Stimulated activated CD4-positive, alpha-beta T cell treated with anti-CD3 and anti-CD28 coated beads, Interleukin-15, amount 100 ng/mL, for 48 hours (primary cell): ENCODE measurements at regions not wholly inside any gene's neighbourhood (a gene's known extent, or its start where the extent isn't known, plus 50 kb on each side); places are given as distances from the start of the nearest gene placed in this dataset.

Source experiments
- DNase-seq, 2 donors: peaks; one replicate each; pipeline ENCODE4 v3.0.0-alpha.2; 2020; ENCODE audit warnings: low read depth in 2 of 2

DNA sequence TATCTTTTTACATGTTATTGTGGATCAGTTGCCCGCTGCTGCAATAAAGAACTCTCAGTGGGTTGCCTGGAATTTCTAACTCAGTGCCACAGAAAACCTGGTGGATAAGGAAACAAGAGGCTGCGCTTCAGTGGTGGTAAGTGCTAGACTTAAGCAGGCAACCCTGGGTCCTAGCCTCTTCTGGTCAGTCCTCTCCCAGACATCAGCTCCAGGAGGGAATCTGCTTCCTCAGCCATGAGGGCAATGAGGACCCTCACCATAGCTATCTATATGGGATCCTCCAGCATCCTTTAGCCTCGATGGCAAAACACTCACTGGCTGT, 490.7 kb upstream of the SULF2 start:
- no peak for DNase-seq

DNA sequence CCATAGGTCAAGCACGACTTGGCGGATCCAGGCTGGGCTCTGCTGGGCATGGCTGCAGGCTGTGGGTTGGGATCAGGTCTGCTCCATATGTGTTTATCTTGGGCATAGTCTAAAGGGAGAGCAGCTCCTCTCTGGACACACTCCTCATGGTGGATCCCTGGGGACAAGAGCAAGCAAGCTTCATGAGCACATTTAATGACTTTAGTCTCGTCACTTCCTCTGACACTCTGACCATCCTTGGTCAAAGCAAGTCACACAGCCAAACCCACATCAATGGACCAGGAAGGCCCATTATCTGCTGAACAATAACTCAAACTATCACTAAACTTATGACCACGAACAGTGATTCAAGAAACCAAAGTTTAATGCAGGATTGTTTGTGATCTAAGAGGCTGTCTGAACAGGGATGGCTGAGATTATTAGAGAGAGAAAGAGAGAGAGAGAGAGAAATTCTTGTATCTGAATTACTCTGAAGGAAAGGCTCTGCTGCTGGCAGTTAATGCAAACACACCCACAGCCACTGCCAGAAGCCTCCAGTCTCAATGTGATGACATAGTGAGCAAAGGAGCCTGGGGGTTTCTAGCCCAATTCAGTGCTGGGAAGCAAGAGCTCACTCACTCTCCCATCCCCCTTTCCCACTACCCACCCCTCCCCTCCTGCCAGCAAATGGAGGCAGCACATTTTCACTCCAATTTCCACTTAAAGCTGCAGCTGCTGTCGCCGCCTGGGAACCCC, 490.2 kb upstream of the SULF2 start:
- no peak for DNase-seq

DNA sequence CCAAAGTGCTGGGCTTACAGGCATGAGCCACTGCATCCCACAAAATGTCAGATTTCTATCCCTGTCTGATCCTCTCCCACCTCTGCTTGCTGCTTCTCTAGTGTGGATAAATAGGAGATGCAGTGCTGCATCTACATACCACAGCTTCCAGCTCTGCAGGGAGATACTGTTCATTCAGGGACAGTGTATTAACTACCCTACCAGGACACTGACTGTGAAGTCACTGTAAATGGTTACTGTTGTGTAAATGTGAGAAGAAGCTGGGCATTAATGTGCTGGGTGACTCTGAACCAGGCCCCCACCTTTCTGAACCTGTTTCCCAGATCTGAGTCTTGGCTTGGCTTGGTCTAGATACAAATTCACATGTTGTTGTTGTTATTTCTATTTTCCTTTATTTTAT, 488.6 kb upstream of the SULF2 start:
- DNase-seq, result no peak

DNA sequence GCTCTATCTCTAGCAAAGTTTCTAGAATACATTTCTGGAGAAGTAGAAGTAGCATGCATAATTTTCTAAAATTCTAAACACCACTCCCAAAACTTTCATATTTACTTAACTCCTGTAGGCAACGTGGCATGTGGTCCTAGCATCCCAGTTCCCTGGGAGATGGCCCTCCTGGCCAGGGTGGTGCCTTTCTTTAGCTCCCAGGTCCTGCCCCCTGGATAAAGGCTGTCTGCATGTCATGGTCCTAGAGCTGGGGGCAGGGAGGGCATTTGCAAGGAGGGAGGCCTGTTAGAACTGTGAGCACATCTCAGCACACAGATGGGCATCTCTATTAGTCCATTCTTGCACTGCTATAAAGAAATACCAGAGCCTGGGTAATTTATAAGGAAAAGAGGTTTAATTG, 485.6 kb upstream of the SULF2 start:
- DNase-seq, result no peak

DNA sequence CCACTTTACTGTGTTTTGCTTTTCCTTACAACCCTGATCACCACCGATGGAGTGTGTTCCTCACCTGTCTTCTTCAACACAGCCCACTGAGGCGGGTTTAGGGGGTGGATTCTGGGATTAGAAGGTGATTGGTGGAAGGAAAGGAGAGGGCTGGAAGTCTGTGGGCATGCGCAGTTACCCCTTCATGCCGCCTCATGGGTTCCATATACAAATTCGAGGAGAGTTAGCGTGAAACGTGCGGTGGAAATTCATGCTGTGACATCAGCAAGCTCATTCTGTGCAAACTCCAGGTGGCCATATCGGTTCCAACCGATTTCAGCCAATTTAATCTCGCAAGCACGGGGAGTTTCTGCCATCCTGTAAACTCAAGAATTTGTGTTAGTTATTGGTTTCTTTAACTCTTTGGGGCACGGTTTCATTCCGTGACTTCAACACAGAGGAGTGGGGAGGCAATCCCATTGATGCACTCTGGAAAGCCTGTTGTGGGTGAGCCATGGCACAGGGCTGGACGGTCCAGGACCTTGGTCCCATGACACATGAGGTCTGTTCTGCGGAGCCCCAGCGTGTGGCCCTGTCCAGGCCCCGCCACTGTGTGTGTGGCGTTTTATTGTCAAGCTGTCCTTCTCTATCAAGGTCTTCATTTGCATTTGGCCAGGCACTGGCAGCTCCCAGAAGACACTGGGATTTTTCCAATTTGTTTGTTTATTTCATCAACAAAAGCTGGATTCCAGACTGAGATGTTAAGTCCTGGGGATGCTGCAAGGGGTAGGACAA, 482.8 kb upstream of the SULF2 start:
- no peak for DNase-seq

DNA sequence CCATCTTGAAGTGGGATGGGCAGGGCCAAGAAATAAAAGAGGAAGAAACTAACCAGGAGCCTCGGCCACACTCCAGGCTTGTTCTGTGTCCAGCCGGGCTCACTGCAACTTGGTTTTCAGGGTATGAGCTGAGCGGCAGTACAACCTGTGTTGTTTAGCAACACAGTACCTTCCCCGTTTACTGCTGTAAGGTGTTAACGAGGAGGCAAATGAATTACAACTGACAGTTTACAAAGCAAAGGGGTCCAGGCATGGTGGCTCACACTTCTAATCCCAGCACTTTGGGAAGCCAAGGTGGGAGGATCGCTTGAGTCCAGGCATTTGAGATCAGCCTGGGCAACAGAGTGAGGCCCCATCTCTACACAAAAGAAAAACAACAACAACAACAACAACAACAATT, 481.3 kb upstream of the SULF2 start:
- no peak for DNase-seq

DNA sequence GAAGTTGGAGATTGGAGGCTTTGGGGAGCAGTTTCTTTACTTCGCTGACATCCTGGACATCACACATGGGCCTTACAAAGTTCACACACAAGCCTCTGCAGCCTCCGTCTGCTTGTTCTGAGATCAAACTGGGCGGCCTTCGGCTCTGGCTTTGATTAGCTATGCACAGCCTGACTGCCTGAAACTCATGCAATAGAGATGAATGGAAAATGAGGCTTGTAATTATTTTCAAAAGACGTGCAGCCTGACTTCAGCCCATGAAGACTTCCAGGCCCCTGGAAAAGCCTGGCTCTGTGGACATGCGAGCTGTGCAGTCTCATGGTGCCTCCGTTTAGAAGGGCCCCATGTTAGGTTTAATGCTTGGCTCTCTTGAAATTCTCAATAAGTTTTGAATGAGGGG, 480.5 kb upstream of the SULF2 start:
- DNase-seq, result no peak

DNA sequence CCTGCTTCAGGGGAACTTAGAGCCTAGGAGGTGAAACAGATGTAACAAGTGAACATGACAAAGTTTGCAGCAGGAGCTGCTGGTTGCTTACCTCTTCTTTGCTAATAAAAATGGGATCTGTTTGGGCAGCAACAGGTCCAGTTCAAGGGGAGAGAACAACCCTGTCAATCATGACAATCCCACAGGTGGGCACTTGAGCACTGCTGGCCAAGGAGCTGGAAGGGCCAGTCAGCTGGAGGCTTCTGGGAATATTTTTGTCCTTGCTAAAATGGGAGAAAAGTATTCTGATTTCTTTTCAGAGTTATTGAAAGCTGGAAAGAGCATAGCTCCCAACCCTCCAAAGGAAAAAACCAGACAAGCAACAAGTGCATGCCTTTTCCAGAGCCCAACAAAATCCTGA, 477.7 kb upstream of the SULF2 start:
- no peak for DNase-seq

DNA sequence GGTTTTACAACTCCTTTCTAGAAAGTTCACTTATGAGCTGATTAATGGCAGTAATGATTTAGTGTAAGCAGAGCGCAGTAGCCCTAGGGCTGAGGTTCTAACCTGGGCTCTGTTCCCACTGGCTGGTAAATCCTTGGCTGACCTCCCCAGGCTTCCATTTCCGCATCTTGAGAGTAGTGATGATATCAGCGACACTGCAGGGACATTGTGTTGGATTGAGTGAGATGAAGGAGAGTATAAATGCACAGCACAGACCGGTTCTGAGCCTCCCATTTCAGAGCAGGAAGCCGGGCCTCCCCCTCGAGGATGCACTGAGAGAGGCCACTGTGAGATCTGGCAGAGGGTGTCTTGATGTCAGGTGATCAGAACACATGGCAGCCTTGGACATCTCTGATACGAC, 477.2 kb upstream of the SULF2 start:
- DNase-seq, result no peak

DNA sequence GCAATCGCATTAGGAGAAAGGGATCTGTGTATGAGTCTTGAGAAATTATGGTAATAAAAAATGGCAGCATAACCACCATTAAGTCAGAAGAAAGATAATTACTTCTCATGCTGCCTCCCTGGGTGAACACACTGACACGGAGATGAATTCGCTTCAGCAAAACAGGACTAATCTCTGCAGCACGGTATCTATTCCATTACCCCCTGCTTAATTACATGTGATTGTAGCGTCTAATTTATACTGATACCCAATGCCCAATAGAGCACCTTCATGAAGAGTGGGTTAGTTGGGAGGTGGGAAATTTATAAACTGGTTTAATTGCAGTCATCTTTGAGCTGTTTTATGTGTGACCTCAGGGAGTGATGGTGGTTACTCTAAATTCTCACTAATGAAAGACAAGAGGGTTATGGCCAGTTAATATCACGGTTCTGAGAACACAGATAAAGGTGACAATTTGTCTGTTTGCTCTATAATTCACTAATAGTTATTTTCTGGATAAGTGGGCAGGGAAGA, 476.2 kb upstream of the SULF2 start:
- DNase-seq, result no peak

DNA sequence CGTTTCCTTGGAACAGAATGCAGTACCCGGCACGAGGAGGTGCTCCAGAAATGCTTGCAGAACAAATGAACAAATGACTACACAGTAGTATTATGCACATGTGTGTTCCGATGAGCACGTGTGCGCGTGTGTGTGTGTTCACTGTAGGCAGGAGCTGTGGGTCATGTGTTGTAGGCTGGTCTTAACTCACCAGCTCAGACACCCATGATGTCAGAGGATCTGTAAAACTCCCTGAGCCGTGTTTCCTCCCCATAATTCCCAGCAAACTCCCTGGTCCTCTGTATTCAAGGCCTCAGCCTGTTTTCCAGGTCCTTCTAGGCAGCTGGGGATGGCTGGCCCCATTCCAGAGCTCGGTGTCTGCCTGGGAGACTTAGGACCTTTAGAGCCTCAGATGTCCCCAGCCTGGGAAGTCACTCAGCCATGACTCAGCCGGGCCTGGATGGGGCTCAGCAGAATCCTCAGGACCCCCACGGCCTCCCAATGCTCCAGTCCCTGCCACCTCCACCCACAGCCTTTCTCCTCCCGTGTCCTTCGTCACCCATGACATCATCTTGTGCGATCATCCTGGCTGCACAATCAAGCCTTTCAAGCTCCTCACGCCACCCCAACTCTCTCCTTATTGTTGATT, 475.0 kb upstream of the SULF2 start:
- DNase-seq, result no peak

DNA sequence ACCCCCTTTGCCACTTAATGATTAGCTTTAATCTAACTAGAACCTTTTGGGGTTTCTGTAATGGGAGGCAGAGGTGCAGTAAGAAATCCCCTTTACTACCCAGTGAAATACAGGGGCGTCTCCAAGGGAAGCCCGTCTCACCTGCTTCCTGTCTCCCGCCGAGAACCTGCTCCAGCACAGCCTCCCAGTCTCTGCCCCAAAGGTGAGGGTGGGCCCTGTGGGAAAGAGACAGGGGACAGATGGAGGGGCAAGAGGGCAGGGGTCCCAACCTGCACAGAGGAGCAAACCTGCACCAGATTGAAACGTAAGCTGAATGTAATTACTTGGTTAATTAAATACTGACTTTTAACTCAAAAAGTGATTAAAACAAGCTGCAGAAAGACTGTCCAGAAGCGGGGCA, 474.2 kb upstream of the SULF2 start:
- no peak for DNase-seq

DNA sequence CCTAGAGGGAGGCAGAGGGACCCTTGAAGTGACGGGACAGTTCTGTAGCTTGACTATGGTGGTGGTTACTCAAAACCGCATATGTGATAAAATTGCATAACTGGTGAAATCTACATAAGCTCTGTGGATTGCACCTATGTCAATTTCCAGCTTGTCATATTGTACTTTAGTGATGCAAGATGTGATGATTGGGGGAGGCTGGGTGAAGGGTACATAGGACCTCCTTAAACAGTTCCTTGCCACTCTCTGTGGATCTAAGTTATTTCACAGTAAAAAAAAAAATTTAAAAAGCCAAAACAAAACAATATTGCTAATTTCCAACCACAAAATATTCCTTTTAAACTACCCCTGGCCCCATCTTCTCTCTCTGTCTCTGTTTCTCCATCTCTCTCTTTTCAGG, 472.6 kb upstream of the SULF2 start:
- DNase-seq, result no peak

DNA sequence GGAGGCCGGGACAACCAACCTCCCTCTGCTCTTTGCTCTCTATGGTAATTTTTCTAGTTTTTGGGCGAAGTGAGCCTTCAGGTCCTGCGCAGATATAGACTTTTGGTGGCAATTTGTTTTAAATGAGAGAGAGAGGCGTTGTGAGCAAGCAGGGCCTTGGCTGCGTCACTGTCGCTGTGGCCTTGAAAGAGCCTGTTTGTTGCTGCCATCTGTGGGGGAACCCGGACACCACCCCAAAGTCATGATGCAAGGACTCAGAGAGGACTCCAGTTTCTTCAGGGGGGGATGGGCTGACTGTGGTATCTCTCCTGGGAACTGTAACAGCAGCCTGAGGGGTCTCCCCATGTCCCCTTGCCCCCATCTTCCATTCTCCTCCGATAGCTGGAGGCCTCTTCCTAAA, 462.7 kb upstream of the SULF2 start:
- no peak for DNase-seq

DNA sequence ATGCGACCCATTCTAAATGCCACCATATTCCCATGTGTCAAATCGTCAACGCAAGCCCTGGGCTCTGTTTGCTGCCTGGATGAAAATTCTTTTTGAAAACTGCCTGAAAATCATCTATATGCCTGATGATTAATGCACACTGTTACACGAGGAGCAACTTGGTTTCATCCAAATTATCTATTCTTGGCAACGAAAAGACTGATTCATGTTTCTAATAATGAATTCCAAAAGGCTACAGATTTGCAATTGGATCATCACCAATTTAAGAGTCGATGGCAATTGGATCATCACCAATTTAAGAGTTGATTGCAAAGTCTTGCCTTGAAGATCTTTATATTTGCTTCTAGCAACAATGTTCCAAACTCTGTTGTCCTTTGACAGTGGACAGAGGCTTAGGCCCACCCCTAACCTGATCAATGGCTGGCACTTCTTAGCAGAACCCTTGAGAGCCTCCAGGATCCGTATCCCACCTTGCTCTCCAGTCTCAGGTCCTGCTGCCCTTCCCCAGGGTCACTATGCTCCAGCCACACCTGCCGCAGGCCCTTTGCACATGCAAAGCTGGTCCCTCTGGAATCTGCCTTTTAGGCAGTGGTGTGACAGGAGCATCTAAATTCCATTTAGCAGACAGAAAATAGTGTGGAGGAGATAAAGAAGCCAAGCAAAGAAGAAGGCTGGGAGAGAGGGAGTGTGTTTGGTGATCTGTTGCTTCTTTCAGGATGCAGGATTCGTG, 460.9 kb upstream of the SULF2 start:
- DNase-seq, result no peak

DNA sequence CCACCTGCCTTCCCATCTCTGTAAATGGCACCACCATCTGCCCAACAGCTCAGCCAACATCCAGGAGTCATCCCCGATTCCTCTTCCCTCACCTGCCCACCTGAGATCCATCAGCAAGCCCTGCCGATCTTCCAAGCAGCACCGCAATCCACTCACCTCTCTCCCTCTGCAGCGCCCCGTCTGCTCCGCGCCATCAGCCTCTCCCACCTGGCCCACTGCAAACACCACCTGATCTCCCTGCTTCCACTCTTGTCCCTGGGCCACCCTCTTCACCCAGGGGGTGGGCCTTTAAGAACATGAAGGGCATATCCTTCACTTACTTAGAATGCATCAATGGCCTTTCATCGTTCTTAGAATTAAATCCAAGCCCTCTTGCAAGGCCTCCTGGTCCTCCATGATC, 457.3 kb upstream of the SULF2 start:
- DNase-seq, result no peak

DNA sequence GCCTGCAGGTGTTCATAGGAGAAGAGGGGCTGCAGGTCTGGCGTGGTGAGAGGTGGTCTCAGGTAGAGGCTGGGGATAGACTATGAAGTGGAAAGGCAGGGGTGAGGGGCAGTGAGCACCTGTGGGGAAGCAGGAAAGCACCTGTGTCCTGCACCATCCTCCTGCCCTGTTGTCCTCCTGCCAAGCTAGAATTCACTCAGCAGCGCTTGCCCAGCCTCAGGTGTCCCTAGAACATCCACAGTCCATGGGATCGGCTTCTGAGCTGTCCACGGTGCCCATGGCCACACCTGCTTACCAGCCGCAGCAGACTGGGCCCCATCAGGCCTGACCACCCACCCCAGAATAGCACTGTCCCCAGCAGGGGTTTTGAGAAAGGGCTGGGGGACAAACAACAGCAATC, 456.2 kb upstream of the SULF2 start:
- DNase-seq, result no peak

DNA sequence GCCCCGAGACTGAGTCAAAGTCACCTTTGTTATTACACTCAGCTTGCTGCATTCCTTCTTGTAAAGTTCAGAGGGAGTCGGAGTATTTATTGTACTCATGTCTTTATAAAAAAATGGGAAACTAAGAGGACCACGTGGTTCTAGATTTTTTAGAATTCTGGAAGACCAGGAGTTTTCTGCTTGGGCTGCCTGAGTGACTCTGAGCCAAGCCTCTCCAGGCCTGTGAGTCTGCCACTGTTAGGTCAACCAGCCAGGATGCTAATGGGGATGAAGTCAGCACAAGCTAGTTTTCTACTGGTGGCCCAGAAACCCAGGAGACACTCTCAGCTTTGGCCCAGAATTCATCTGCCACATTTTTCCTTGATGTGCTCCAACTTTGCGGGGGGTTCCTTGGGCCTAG, 453.5 kb upstream of the SULF2 start:
- no peak for DNase-seq

DNA sequence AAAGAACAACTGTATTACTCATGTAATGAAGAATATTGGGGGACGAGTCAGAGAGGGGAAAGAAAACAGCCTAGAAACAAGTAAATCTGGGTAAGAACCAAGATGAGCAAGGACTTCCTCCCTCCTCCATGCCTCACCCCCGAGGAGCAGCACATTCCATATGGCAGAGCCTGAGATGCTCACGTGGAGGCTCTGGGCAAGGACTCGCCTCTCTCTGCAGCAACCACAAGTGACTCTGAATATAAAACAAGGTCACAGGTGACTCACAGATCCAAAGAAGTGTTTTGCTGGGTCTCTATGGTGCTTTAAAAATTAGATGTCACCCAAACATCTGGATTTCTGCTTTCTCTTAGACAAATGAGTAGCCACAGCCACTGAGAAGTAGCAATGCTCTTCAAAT, 453.0 kb upstream of the SULF2 start:
- DNase-seq, result no peak

DNA sequence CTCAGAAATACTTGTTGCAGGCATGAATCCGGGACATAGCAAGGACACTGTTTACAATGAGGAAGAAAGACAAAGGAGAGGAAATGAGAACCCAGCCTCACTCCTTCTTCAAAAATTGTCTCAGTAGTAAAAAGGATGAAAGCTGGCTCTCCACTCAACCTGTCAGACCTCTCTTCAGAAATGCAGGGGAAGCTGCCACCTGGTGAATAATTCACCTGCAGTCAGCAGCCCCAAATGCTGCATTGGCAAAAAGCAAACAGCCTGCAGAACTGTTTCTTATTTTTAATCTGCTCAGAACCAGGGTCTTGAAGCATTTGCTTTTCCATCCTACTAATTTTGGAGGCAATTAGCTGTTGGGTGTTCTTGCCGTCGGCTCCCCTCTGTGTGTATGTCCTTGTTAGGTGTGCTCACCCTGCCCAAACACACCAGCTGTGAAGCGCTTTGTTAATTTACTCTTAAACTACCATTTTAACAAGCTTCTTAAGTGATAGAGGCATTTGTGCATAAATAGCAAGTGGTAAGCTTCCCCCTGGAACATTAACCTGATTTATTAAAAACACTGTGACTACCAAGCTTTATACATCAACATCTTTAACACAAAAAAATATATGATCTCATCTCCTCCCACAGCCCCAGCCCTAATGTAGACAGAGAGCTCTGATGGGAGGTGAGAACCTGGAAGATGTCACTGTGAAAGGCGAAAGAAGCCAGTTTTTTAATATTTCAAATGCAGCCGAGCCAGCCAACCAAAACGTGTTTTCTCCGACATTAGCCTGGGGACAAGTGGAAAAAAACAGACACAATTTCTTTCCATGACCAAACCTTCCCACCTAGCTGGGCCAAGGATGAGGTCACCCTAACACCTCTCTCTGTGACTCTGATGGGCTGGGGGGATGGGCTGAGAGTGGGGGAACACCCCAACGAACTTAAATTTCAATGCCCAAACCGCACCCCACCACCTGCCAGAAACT, 451.0 kb upstream of the SULF2 start:
- DNase-seq, result no peak

DNA sequence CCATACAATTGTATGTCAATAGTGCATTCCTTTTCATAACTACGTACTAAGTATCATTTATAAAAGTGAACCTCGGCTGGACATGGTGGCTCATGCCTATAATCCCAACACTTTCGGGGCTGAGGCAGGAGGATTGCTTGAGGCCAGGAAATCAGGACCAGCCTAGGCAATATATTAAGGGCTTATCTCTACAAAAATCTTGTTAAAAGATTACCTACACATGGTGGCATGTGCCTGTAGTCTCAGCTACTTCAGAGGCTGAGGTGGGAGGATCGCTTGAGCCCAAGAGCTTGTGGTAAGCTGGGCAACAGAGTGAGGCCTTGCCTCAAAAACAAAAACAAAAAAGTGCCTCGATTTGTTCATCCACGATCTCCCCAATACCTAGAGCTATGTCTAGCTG, 449.7 kb upstream of the SULF2 start:
- DNase-seq, result no peak
